Transverse colon (tissue), 4 donors: ENCODE measurements at regions not wholly inside any gene's neighbourhood (a gene's known extent, or its start where the extent isn't known, plus 50 kb on each side); places are given as distances from the start of the nearest gene placed in this dataset.
"Not testable (repeated sequence)": the region's sequence is repeated elsewhere in the genome, so short reads cannot be mapped to it uniquely, and the experiment has no call there.

ENCODE experiments used
- DNase-seq: peaks from one replicate; pipeline ENCODE4 v3.0.0-alpha.2; 2019
- H3K27ac ChIP-seq, 4 donors: fragments of 200-600 bp; sonication (generic); 2 replicates each; pipeline ENCODE4 v1.5.1; 2016 to 2018; ENCODE audit warnings: inconsistent platforms in 4 of 4
- H3K27me3 ChIP-seq: fragments of 200-600 bp; sonication (generic); 2 replicates; pipeline ENCODE4 v1.5.1; 2017; ENCODE audit warnings: inconsistent platforms
- H3K36me3 ChIP-seq, 4 donors: fragments of 200-600 bp; sonication (generic); 2 replicates each; pipeline ENCODE4 v1.5.1; 2017 to 2019; ENCODE audit warnings: inconsistent platforms in 4 of 4
- H3K4me1 ChIP-seq, 4 donors: fragments of 200-600 bp; sonication (generic); 2 replicates each; pipeline ENCODE4 v1.5.1; 2017 to 2020; ENCODE audit warnings: inconsistent platforms in 4 of 4
- H3K4me3 ChIP-seq, 4 donors: fragments of 200-600 bp; sonication (generic); 1 replicate in 1 of 4; 2 replicates in 3 of 4; pipeline versions ENCODE4 v1.5.1 to v1.6.1; 2017 to 2019; ENCODE audit warnings: inconsistent platforms in 4 of 4
- H3K9me3 ChIP-seq, 2 donors: fragments of 200-600 bp; sonication (generic); 2 replicates each; pipeline ENCODE4 v1.5.1; 2017 to 2019; ENCODE audit warnings: inconsistent platforms in 2 of 2
- EP300 ChIP-seq: sonication (generic); formaldehyde crosslinking; IDR thresholded peaks from one replicate; pipeline ENCODE4 v1.6.1; 2017; ENCODE audit warnings: antibody characterized with exemption, low read depth
- POLR2A ChIP-seq: fragments of 450-650 bp; IDR thresholded peaks from one replicate; pipeline ENCODE4 v1.6.1; 2016; ENCODE audit warnings: antibody characterized with exemption, mild to moderate bottlenecking, moderate library complexity
- POLR2AphosphoS5 ChIP-seq, 3 donors: sonication (generic); formaldehyde crosslinking; IDR thresholded peaks; one replicate each; pipeline ENCODE4 v1.6.1; 2016; ENCODE audit warnings: antibody characterized with exemption in 3 of 3
- WGBS, 2 donors: methylation state at CpG; one replicate each; pipeline ENCODE4 v1.1.5; 2018; ENCODE audit warnings: low coverage in 1 of 2; 5-methylcytosine and 5-hydroxymethylcytosine counted together
- in situ Hi-C, 4 donors: fragments of 200-750 bp; cut with MboI; loops; one replicate each; pipeline versions ENCODE4 v1.15.0 to v1.15.1; 2017; ENCODE audit warnings: low sequenced_read_pairs in 3 of 4, low pct_ligation_motif_present in 1 of 4, low pct_unique_long_range_greater_than_20kb in 1 of 4
- intact Hi-C: fragments of 100-400 bp; cut with DNase I; formaldehyde crosslinking; loops from one replicate; pipeline ENCODE4 v1.15.1; 2023; ENCODE audit warnings: low total_unique reads
- TF ChIP-seq, protein P1 (sequence below), 5 experiments: fragments of 200-600 bp in 3 of 5; fragments of 450-650 bp in 2 of 5; sonication (generic) in 3 of 5; IDR thresholded peaks; 1 replicate in 2 of 5; 2 replicates in 3 of 5; pipeline ENCODE4 v1.5.1; 2016 to 2017; ENCODE audit warnings: antibody characterized with exemption in 5 of 5, inconsistent platforms in 3 of 5, mild to moderate bottlenecking in 2 of 5, moderate library complexity in 1 of 5

DNA sequence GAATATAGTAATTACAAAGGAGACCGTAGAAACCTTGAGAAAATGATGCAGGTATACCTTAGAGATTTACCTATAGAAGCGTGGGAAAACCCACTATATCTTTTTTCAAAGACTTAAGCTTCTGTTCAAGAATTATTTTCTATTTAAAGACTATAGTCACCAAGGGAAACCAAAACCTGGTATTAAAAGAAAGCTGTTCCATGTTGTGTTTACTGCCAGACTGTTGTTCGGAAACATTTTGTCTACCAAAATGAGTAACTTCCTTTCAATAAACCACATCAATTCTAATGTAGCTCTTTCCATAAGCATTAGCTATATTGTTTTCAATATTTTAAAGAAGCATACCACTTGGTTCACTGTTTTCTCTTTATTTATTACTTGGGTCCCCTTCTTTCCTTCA is 182.9 kb upstream of the SLITRK6 start:
- WGBS, 2 donors = 70 to 92% methylated on average over 3 of the region's 3 CpGs
- H3K4me1 ChIP-seq = no peaks in the 10 kb centered on the region
- no peaks in the 10 kb centered on the region for H3K27me3 ChIP-seq
- no peak for DNase-seq
- H3K9me3 ChIP-seq = peaks cover 4% of the 10 kb centered on the region in 2 donors
- H3K27ac ChIP-seq = no peak overlapping the region
- no peak for TF ChIP-seq POLR2AphosphoS5 (IDR thresholded peaks at IDR 0.05)
- no peak for TF ChIP-seq EP300
- TF ChIP-seq, protein P1, sequence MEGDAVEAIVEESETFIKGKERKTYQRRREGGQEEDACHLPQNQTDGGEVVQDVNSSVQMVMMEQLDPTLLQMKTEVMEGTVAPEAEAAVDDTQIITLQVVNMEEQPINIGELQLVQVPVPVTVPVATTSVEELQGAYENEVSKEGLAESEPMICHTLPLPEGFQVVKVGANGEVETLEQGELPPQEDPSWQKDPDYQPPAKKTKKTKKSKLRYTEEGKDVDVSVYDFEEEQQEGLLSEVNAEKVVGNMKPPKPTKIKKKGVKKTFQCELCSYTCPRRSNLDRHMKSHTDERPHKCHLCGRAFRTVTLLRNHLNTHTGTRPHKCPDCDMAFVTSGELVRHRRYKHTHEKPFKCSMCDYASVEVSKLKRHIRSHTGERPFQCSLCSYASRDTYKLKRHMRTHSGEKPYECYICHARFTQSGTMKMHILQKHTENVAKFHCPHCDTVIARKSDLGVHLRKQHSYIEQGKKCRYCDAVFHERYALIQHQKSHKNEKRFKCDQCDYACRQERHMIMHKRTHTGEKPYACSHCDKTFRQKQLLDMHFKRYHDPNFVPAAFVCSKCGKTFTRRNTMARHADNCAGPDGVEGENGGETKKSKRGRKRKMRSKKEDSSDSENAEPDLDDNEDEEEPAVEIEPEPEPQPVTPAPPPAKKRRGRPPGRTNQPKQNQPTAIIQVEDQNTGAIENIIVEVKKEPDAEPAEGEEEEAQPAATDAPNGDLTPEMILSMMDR (IDR thresholded peaks at IDR 0.05) = no peak
- no peak for TF ChIP-seq POLR2A
- in situ Hi-C loops (no loop called here), intact Hi-C loops (no loop called here)
- no peaks in the 10 kb centered on the region for H3K36me3 ChIP-seq
- no peak overlapping the region for H3K4me3 ChIP-seq

DNA sequence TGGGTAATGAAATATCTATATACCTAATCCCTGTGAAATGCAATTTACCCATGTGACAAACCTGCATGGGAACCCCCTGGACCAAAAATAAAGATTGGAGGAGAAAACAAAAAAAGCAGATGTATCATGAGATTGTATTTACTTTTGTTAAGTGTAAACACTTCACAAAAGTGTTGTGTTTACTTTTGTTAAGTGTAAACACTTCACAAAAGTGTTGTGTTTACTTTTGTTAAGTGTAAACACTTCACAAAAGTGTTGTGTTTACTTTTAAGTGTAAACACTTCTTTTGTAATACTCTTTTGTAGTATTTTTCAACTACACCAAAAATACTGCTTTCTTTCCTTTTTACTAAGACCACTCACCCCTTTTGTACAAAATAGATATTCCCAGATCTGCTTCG is 181.2 kb upstream of the SLITRK6 start:
- H3K27me3 ChIP-seq, H3K4me1 ChIP-seq, H3K4me3 ChIP-seq, in situ Hi-C loops, H3K27ac ChIP-seq, H3K36me3 ChIP-seq, H3K9me3 ChIP-seq, intact Hi-C loops, DNase-seq: not testable (repeated sequence)
- WGBS, 2 donors = 92 to 94% methylated on average over 1 of the region's 1 CpG

DNA sequence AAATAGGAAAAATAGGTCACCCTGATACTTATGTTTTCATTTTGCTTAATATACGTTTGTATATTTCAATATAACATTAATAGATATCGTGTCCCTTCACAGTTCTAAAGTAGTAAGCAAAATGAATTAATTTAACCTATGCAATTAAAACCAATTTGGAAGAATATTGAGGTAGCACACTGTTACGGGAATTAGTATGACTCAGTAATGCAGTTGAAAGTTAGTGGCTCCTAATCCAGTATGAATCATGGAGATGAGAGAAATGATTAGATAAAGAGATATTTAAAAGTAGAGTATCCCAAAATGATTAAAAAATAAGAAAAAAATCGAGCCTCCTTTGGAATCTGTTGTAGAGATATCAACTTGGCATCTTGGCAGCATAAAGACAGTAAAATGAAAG is 177.0 kb upstream of the SLITRK6 start:
- Histone ChIP-seq H3K27me3 (no peaks in the 10 kb centered on the region), H3K9me3 (no peaks in the 10 kb centered on the region), H3K27ac (no peak overlapping the region), H3K4me1 (no peaks in the 10 kb centered on the region), H3K4me3 (no peak overlapping the region), H3K36me3 (no peaks in the 10 kb centered on the region)
- 67% methylated on average over 4 of the region's 4 CpGs for WGBS, 2 donors
- in situ Hi-C loops = no loop called here
- TF ChIP-seq POLR2AphosphoS5 (IDR thresholded peaks at IDR 0.05) (no peak), EP300 (no peak)
- TF ChIP-seq, protein P1 (IDR thresholded peaks at IDR 0.05) = no peak
- DNase-seq = no peak
- intact Hi-C loops = no loop called here

DNA sequence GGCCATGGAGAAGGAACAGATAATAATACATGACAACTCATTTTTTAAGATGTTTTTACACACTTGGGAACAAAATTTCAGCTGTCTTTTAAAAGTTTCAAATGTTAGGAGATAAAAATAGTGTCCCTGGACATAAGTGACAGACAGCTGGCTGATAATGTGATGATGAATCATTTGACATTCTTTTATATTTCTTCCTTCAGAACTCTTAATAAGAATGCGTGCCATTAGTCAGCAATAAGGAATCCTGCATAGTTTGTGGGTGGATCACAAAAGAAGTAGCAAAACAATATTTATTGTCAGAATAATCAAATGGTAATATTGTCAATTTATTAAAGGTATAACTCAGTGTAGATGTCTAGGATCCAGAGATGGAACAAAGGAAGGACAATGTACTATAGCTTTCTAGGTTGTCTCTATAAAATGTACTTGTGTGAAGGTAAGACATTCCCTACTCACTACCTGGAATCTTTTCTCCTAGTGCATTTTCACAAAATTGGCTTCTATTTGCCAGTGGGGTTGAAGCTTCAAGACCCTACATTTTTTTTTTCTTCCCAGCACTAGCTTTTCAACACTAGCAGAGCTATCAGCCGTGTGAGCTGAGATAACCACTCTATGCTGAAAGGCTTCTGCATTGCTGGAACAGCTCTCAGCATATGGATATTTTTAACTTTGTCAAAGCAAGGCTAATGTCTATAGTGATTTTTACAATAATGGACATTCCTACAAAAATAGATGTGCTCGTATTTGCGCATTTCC is 175.6 kb upstream of the SLITRK6 start:
- WGBS, 2 donors = 85 to 90% methylated on average over 4 of the region's 4 CpGs
- Histone ChIP-seq H3K9me3 (no peaks in the 10 kb centered on the region), H3K27ac (no peak overlapping the region), H3K36me3 (no peaks in the 10 kb centered on the region), H3K4me3 (no peak overlapping the region), H3K27me3 (no peaks in the 10 kb centered on the region), H3K4me1 (no peaks in the 10 kb centered on the region)
- in situ Hi-C loops (no loop called here), intact Hi-C loops (no loop called here)
- no peak for DNase-seq
- TF ChIP-seq POLR2A (no peak), EP300 (no peak), POLR2AphosphoS5 (IDR thresholded peaks at IDR 0.05) (no peak)
- TF ChIP-seq, protein P1 (IDR thresholded peaks at IDR 0.05) = no peak

DNA sequence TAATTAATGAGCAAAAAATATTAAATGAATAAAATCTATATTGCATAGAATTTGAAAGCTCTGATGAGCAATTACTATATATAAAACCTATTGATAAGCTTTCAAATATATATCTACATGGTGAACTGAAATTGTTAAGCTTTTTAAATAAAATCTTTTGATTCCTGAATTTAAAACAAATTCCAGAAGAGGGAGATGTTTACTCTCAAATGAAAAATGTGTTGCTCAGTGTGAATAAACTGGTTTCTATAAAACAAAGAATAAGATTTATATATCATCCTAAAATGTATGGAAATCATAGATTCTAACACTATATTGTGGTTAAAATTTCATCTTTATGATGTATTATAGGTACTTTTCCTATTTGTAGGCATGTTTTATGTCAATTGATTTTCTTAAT is 171.5 kb upstream of the SLITRK6 start:
- DNase-seq = no peak
- Histone ChIP-seq H3K36me3 (no peaks in the 10 kb centered on the region), H3K4me1 (no peaks in the 10 kb centered on the region), H3K4me3 (no peak overlapping the region), H3K27ac (no peak overlapping the region), H3K9me3 (no peaks in the 10 kb centered on the region), H3K27me3 (no peaks in the 10 kb centered on the region)
- intact Hi-C loops = no loop called here
- TF ChIP-seq POLR2A = no peak
- TF ChIP-seq, protein P1 (IDR thresholded peaks at IDR 0.05) = no peak
- no peak for TF ChIP-seq POLR2AphosphoS5 (IDR thresholded peaks at IDR 0.05)
- no peak for TF ChIP-seq EP300
- in situ Hi-C loops = no loop called here
